ENCODE measurements at regions not wholly inside any gene's neighbourhood (a gene's known extent, or its start where the extent isn't known, plus 50 kb on each side); places are given as distances from the start of the nearest gene placed in this dataset.

DNA sequence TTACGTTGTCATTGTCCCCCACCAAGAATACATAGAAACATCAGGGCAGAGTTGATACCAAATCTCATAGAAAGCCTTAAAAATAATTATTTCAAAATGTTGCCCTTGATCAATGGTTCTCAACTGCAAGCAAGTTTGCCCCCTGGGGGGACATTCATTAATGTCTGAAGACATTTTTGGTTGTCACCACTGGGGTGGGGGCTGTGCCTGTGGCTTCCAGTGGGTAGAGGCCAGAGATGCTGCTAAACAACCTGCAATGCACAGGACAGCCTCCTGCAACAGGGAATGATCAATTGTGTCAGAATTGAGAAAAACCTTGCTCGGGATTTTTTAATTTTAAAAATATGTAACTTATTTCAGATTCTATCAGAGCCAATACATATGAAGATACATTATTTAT is 130.6 kb upstream of the DOK5 start:
- no peak for ATAC-seq
- Histone ChIP-seq H3K4me1 (ENCODE audit: insufficient read depth) (peaks cover 43% of the 10 kb centered on the region), H3K4me2 (0 out of 2 replicates have a peak overlapping the region, but pooled peaks have one; percentile 14), H3K9me2 (ENCODE audit: insufficient read depth) (peaks cover 8% of the 10 kb centered on the region; the same call in 1 of the 2 replicates), H3K79me2 (replicated peaks; ENCODE audit: insufficient read depth) (no peaks in the 10 kb centered on the region), H2AFZ (no peak overlapping the region), H3F3A (replicated peaks; ENCODE audit: low read depth) (no peaks in the 10 kb centered on the region), H3K36me3 (ENCODE audit: insufficient read depth) (no peaks in the 10 kb centered on the region), H4K20me1 (replicated peaks; ENCODE audit: insufficient read depth) (no peaks in the 10 kb centered on the region), H3K27ac (ENCODE audit: low read depth) (no peak overlapping the region), H3K4me3 (no peak overlapping the region), H3K27me3 (ENCODE audit: insufficient read depth) (no peaks in the 10 kb centered on the region)
- Mint-ChIP-seq H3K27me3 (ENCODE audit: insufficient read depth, low read depth, poor library complexity) (peaks cover 4% of the 10 kb centered on the region), H3K4me1 (peaks cover 36% of the 10 kb centered on the region), H3K27ac (no peak overlapping the region), H3K36me3 (ENCODE audit: low read depth) (no peaks in the 10 kb centered on the region), H3K9me3 (no peaks in the 10 kb centered on the region), H3K4me3 (no peak overlapping the region)
- DNase-seq (ENCODE audit: low spot score): no peak
- no peak for TF ChIP-seq ZNF462 (CRISPR knock-in tag; IDR thresholded peaks at IDR 0.05)
- no peak for TF ChIP-seq ZNF331 (CRISPR knock-in tag; IDR thresholded peaks at IDR 0.05; ENCODE audit: low read depth)
- no peak for TF ChIP-seq STAT1 (IDR thresholded peaks at IDR 0.05; ENCODE audit: unreplicated experiment)
- TF ChIP-seq, protein P1, sequence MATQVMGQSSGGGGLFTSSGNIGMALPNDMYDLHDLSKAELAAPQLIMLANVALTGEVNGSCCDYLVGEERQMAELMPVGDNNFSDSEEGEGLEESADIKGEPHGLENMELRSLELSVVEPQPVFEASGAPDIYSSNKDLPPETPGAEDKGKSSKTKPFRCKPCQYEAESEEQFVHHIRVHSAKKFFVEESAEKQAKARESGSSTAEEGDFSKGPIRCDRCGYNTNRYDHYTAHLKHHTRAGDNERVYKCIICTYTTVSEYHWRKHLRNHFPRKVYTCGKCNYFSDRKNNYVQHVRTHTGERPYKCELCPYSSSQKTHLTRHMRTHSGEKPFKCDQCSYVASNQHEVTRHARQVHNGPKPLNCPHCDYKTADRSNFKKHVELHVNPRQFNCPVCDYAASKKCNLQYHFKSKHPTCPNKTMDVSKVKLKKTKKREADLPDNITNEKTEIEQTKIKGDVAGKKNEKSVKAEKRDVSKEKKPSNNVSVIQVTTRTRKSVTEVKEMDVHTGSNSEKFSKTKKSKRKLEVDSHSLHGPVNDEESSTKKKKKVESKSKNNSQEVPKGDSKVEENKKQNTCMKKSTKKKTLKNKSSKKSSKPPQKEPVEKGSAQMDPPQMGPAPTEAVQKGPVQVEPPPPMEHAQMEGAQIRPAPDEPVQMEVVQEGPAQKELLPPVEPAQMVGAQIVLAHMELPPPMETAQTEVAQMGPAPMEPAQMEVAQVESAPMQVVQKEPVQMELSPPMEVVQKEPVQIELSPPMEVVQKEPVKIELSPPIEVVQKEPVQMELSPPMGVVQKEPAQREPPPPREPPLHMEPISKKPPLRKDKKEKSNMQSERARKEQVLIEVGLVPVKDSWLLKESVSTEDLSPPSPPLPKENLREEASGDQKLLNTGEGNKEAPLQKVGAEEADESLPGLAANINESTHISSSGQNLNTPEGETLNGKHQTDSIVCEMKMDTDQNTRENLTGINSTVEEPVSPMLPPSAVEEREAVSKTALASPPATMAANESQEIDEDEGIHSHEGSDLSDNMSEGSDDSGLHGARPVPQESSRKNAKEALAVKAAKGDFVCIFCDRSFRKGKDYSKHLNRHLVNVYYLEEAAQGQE (IDR thresholded peaks at IDR 0.05; ENCODE audit: unreplicated experiment): no peak
- TF ChIP-seq JUNB (IDR thresholded peaks at IDR 0.05; ENCODE audit: unreplicated experiment): no peak
- no peak for TF ChIP-seq NANOG (IDR thresholded peaks at IDR 0.05; ENCODE audit: borderline replicate concordance)
- no peak for TF ChIP-seq POLR2AphosphoS5 (IDR thresholded peaks at IDR 0.05; ENCODE audit: low read depth)
- TF ChIP-seq, protein P2, sequence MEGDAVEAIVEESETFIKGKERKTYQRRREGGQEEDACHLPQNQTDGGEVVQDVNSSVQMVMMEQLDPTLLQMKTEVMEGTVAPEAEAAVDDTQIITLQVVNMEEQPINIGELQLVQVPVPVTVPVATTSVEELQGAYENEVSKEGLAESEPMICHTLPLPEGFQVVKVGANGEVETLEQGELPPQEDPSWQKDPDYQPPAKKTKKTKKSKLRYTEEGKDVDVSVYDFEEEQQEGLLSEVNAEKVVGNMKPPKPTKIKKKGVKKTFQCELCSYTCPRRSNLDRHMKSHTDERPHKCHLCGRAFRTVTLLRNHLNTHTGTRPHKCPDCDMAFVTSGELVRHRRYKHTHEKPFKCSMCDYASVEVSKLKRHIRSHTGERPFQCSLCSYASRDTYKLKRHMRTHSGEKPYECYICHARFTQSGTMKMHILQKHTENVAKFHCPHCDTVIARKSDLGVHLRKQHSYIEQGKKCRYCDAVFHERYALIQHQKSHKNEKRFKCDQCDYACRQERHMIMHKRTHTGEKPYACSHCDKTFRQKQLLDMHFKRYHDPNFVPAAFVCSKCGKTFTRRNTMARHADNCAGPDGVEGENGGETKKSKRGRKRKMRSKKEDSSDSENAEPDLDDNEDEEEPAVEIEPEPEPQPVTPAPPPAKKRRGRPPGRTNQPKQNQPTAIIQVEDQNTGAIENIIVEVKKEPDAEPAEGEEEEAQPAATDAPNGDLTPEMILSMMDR (conservative IDR thresholded peaks at IDR 0.05; ENCODE audit: low read depth in 2 of 2): no peak
- no peak for TF ChIP-seq ZNF114 (CRISPR knock-in tag; IDR thresholded peaks at IDR 0.05)
- TF ChIP-seq EZH2 (IDR thresholded peaks at IDR 0.05; ENCODE audit: low read depth, unreplicated experiment): no peak

Data from GM23338 (cell line).